Stimulated activated CD8-positive, alpha-beta memory T cell treated with anti-CD3 and anti-CD28 coated beads, Interleukin-4, amount 100 ng/mL, for 24 hours (primary cell): ENCODE measurements at regions not wholly inside any gene's neighbourhood (a gene's known extent, or its start where the extent isn't known, plus 50 kb on each side); places are given as distances from the start of the nearest gene placed in this dataset.

ENCODE experiments used
- DNase-seq: peaks from one replicate; pipeline ENCODE4 v3.0.0-alpha.2; 2020; ENCODE audit warnings: low read depth

DNA sequence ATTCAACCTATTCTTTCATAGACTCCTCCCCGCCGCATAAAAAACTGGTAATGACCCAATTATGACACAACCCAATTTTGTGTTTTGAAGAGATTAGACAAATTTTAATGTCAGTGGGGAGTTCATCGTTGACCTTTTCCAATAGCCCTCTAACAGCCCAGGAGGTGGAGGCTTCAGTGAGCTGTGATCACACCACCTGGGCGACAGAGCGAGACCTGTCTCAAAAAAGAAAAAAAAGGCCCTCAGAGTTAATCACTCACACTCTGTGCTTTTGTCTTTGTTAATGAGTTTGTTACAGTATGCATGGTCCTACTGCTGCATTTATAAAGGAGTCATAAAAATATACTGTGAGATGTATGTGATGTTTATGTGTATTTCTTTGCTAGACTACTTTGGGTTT lies 510.6 kb downstream of the CPS1 start:
- DNase-seq, result no peak

GRCh38 chr2:211068108-211068780 lies 511.8 kb downstream of the CPS1 start:
- no peak for DNase-seq

- no peak for DNase-seq
Observed at GRCh38 chr2:211070547-211070946, 514.1 kb downstream of the CPS1 start.

- no peak for DNase-seq
Observed at GRCh38 chr2:211077216-211077767, 520.9 kb downstream of the CPS1 start.

DNA sequence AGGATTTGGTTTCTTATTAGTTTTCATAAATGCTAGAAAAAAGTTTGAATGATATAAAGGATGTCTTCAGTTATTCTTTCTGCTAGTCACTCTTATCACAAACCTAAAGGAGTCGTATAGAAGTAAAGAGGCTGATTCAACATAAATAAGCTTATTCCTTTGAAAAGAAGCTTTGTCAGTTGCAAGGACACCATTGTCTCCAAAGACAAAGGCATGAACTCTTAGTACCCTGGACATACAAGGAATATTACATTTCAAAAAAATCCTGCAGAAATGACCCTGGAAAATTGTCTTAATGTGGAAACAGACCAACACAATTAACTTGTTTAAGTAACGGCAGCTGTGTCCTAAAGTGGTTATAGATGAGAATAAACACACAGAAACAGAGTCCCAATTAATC lies 528.0 kb downstream of the CPS1 start:
- no peak for DNase-seq

- DNase-seq, result no peak
Observed at GRCh38 chr2:211085056-211085680, 528.8 kb downstream of the CPS1 start.

DNA sequence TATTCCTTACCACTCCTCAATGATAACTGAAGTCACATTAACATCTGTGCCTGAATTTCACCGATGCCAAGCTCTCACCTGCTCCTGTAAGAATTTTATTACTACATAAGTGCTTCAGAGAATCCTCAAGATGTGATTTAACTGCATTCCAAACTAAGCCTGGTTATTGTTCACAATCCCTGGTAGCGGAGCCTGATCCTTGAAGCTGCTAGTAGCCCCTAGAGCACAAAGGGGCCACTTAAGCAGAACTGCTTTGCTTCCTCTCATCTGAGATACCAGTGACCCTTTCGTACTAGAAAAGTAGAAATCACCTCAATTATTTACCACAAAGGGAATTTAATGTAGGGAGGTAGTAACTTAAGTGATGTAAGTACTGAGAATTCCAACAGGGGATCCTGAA lies 529.6 kb downstream of the CPS1 start:
- no peak for DNase-seq

GRCh38 chr2:211089127-211089526 lies 532.7 kb downstream of the CPS1 start:
- no peak for DNase-seq

GRCh38 chr2:211093743-211094303 lies 537.4 kb downstream of the CPS1 start:
- DNase-seq, result no peak

GRCh38 chr2:211103989-211104388 lies 547.6 kb downstream of the CPS1 start:
- DNase-seq, result no peak

- no peak for DNase-seq
Observed at GRCh38 chr2:211113334-211114175, 557.2 kb downstream of the CPS1 start.

GRCh38 chr2:211114826-211115455 lies 558.5 kb downstream of the CPS1 start:
- DNase-seq, result no peak

DNA sequence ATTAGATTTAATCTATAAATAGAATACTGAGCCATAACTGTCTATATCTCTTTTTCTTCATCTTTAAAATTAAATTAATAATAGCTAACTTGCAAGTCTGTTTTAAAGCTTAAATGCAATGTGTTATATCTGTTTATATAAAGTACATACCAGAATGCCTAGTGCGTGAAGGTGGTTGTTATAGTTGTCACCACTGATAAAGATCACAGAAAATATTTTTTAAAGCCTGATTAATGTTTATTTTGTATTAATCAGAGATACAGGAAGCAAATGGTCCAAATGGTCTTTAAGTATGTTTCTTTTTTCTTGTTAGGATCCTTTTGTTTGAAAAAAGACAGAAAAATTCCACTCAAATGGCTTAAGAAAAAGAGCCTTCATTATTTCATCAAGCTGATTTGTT lies 560.6 kb downstream of the CPS1 start:
- DNase-seq, result no peak

DNA sequence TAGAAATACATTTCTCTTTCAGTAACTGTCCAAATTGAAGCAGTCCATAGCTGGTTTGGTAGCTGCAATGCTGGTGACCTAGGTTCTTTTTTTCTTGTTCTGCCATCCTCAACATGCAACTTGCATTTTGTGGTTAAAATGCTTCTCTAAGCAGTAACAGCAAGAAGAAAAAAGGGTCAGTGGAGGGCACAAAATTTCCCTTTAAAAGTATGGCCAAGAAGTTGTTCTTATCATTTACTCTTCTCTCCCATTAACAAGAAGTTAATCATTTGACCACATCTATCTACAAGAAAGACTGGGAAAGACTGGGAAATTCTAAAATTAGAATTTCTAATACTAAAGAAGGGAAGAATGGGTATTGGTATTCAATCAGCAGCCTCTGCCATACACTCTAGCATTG lies 569.9 kb downstream of the CPS1 start:
- DNase-seq, result no peak

GRCh38 chr2:211127501-211127900 lies 571.1 kb downstream of the CPS1 start:
- no peak for DNase-seq

- no peak for DNase-seq
Observed at GRCh38 chr2:211128287-211128686, 571.9 kb downstream of the CPS1 start.

GRCh38 chr2:211129798-211130197 lies 573.4 kb downstream of the CPS1 start:
- no peak for DNase-seq

DNA sequence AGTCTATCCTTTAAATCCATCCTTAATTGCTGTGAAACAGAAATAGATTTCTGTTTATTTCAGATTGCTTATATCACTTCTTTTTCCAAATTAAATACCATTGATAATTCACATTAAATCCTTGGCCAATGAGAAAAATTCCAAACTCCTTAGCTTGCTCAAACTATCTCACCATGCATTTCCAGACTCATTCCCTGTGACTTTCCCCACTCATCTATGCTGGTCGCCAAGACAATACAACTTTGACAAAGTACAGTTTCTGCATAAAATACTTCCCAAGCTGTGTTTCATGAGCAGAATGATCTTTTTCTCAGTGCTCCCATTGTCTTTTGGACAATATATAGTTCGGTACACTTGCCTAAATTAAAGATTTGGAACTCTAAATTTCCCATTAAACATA lies 575.6 kb downstream of the CPS1 start:
- DNase-seq, result no peak

DNA sequence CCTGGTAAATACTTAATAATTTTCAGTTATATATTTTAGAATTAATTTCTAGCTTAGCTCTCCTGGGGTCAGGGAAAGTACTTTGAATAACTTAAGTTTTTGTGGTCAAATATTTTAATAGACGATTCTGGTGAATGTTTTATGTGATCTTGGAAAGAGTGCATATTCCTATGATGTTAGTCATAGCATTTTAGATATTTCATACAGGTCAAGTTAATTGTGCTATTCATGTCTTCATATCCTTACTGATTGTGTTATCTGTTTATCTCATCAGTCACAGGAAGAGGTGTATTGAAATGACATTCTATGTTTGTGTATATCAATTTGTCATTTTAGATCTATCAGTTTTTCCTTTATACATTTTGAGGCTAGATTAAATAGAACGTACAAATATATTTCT lies 576.2 kb downstream of the CPS1 start:
- no peak for DNase-seq

DNA sequence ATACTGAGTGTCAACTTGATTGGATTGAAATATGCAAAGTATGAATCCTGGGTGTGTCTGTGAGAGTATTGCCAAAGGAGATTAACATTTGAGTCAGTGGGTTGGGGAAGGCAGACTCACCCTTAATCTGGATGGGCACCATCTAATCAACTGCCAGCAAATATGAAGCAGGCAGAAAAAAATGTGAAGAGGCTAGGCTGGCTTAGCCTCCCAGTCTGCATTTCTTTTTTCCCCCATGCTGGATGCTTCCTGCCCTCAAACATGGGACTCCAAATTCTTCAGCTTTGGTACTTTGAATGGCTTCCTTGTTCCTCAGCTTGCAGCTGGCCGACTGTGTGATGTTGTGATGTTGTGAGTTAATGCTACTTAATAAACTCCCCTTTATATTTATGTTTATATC lies 577.4 kb downstream of the CPS1 start:
- DNase-seq, result no peak

DNA sequence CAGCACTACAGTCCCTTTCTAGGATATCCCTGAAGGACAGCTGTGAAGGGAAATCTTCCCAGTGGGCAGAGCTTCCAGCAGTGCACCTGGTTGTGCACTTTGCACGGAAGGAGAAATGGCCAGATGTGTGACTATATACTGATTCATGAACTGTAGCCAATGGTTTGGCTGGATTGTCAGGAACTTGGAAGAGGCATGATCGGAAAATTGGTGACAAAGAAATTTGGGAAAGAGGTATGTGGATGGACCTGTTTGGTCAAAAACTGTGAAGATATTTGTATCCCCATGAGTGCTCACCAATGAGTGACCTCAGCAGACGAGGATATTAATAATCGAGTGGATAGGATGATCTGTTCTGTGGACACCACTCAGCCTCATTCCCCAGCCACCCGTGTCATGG lies 582.2 kb downstream of the CPS1 start:
- no peak for DNase-seq

DNA sequence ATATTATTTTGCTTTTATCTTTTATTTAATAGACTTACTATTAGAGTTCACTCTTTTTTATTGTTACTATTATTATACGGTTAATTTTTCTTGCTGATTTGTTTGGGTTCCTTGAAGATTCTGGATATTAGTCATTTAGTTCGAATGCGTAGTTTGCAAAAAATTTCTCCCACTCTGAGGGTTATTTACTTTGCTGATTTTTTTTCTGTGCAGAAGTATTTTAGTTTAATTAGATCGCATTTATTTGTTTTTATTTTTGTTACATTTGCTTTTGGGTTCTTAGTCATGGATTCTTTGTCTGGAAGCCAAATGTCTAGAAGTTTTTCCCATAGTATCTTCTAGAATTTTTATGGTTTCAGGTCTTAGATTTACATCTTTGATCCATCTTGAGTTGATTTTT lies 585.2 kb downstream of the CPS1 start:
- DNase-seq, result no peak
